IPS DF 4.7 (cell line): ENCODE measurements at regions not wholly inside any gene's neighbourhood (a gene's known extent, or its start where the extent isn't known, plus 50 kb on each side); places are given as distances from the start of the nearest gene placed in this dataset.

ENCODE experiments used
- DNase-seq: peaks from one replicate; pipeline ENCODE4 v3.0.0-alpha.2; 2013; ENCODE audit warnings: low spot score; ENCODE audit errors: extremely low read depth

DNA sequence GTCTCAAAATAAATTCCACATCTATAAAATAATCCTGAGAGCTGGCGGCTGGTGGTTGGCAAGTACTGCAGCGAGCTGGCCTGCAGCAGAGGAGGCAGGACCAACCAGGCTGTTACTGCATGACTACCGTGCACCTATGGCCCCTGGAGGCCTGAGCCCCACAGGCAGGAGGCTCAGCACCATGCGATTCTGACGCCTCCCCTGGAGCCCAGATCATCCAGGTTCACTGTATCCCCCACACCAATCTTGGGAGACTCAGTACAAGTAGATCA, 159.5 kb upstream of the NCAM1 start:
- DNase-seq = no peak

DNA sequence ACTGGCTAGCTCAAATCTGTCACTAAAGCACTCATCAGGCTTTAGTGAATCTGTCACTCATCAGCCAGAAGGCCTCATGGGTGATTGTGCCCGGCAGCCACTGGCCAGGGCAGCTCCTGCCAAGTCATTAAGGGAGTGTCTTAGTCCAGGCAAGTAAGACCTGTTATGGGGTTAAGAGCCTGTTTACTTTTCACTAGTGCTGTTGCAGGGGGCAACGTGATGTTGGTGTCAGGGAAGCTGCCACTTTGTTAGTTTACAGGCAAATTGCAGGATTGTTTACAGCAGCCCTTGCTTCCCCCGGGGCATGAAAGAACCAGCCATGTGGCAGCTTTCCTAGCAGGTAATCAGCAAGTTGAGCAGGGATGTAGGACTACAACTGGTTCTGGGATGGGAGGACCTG, 155.6 kb upstream of the NCAM1 start:
- DNase-seq = no peak

DNA sequence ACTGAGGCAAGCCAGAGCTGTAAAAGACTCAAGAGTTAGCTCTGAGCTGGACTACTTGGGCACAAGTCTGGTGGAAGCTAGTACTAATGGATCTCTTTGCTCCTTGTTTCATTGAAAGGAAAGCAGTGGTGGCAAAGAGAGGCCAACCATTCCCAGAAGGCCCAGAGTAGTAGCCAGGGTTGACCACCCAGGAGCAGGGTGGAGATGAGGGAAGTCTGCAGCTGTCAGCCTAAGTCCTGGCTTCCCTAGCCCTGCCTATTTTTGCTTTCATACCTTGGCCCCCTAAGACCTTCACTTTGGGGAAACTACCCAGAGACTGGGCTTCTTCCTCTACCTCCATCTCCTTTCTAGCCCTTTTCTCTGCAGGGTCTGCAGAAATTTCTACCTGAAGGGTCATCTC, 155.0 kb upstream of the NCAM1 start:
- no peak for DNase-seq

DNA sequence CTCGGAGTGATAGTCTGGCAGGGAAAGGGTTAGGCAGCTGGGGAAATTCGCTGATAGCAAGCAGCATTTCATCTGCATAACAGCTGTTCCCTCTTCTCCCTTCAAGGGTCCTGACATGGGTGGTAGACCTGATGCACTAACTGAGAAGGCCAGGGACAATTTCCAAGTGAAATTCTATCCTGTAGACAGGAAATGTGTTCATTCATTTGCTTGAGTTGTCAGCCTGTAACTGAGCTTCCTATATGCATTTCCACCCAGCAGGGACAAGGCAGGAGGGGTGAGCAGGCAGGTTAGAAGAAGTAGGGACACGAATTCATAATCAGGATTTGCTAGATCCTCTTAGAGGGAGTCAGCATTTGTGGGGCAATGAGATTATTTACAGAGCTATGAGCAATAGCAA, 154.3 kb upstream of the NCAM1 start:
- no peak for DNase-seq

DNA sequence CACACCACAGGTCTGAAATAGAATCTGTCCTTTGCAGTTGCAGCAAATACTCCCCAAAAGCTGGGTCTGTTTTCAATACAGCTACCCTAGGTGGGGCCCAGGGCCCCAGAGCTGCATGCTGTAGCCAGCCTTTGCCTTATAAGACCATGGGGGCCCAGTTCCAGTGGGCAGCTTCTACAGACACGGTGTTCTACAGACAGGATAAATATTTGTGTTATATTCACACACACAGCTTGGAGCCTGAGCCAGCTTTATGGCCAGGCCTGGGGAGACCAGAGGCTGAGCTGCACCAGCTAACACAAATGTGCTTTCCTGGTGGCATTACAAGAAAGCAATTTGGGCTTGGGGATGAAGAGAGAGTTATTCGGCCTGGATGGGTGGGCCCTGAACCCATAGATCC, 151.8 kb upstream of the NCAM1 start:
- DNase-seq = no peak

DNA sequence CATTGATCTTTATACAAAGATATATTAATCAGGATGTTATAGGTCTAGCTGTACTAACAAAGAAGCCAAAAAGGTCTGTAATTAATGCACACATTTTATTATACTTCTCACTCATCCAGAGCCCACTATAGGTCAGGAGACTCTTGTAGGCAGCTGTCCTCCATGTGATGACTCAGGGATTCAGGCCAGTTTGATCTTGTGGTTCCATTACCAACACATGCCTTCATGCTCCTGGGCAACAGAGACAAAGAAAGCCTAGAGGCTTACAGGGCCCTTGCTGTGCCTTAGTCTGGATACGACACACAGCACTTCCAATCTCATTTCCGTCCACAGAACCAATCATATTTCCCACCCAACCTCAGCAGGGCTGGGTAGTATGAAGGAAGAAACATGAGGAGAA, 150.3 kb upstream of the NCAM1 start:
- DNase-seq = no peak

DNA sequence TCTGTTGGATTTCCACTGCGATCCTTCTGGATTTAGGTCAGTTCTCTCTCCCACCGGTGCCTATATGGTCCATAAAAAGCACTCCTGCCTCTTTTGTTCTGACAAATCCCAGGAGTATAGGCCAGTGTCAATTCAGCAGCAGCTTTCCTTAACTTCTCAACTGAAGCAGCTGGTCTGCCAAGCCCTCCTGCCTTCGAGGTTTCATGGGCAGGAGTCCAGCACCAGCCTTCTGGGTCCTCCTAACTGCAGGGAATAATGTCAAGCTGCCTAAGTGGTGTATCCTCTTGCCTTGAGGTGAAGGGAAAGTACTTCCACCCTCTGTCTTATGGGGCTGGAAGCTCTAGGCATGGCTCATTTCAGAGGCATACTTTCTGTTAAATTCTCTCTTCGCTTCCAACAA, 149.4 kb upstream of the NCAM1 start:
- DNase-seq = no peak

DNA sequence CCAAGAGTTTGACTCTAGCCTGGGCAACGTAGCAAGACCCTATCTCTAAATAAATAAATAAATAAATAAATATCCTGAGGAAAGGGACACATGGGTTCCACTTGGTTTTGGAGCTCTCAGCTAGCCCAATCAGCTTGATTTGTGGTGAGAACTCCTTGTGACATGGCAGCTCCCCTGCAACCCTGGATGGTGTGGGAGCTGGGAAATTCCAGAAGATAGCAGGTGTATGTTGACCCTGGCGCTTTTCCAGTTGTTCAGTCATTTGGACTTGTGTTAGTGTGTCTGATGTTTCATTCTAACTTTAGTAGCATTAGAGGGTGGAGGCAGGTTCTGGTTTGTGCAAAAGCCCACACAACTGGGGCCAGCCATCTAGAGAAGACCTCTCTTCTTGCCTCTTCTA, 148.5 kb upstream of the NCAM1 start:
- no peak for DNase-seq

DNA sequence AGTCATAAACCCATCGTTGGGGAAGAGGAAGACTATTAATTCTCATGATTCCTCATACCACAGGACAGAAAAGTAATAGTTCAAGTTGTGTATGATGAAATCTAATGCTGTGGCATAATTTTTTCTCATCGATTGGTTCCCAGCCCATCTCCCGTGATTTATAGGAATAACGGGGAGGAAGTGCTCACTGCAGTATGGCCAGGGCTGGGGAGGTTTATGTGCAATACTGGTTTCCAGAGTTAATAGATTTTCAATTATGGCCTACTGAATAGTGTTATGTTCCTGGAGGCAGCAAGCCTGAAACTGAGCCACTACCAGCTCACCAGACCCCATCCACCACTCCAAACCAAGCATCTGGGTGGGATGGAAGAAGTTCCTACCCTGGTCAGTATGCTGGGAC, 147.1 kb upstream of the NCAM1 start:
- no peak for DNase-seq

DNA sequence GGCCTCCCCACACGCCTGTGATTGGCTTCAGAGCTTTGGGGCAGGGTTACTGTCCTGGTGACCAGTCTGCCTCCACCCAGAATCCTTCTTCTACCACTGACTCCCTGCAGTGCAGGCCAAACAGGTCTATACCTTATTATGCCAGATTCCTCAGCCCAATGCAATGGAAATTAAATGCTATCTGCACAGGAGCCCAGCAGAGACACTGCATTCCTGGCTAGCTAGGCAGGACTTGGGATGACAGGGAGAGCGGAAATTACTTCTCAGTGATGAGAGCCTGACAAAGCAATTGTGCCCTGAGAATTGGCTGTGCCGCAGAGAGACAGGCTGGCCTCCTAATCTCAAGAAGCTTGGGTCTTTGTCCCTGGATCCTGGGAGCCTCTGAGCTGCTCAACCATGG, 143.8 kb upstream of the NCAM1 start:
- no peak for DNase-seq

DNA sequence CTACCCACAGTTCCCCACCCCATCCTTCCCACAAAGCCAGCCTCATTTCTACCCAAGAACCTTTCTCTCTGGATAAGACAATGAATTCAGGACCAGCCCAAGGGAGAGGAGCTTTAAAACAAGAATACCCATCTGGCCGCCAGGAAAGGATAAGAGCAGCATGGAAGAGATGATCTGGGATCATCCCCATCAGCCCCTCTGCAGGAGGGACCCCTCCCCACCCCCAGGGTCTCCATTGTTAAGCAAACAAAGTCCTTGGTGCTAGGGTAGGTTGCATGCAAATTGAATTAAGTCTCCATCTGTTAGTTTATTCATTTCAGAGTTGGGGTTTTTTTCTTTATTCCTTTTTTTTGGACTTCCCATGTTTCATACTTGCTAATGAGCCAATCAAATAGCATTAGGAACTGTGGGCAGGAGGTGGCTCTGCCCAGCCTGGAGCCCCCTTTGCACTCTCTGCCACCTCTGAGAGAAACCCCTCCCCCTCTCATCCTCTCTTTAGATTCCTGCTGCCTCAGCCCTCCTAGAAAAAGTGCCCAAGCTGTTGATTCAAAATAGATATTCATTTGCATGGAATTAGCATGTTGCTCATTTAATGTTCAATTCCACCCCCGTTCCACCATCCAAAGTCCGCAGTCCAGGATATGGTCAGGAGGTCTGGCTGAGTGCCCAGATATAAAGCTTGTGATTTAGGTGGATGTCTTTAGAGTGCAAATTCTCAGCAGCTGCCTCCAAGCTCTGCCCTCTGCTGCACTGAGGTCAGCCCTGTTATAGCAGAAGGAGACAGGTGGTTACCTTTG, 138.5 kb upstream of the NCAM1 start:
- DNase-seq = peak; percentile 58

DNA sequence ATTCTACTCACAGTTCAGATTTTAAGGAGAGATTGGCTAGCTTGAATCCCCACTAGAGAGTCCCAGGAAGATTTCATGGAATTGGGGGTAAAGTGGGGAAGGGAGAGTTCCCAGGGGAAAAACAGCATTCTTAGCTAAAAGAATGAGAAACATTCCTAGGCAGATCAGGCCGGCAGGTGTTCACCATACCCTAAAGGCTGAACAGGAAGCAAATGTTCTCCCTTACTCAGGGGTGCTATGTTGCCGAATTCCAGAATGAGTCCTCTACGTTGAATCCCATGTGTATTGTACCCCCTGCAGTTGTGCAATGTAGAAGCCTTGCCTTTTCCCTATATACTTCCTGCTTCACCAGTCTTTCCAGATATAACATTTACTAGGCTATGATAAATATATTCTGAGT, 135.2 kb upstream of the NCAM1 start:
- no peak for DNase-seq

DNA sequence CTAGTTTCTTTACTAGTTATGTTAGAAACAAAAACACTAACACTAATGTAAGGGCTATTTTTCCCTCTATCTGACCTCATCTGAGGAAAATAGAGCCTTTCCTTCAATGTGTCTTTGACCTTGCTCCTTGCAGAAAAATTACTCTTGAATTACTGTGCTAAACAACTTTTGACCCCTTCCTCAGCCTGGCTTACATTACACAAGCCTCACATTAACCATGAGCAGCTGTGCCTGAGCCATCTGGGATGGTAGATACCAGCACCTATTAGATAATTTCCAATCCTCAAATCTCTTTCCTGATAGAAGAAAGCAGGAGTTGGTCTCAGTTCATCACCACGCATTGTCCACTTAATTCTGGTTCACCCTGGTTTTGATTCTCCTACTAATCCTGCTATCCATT, 134.4 kb upstream of the NCAM1 start:
- no peak for DNase-seq

DNA sequence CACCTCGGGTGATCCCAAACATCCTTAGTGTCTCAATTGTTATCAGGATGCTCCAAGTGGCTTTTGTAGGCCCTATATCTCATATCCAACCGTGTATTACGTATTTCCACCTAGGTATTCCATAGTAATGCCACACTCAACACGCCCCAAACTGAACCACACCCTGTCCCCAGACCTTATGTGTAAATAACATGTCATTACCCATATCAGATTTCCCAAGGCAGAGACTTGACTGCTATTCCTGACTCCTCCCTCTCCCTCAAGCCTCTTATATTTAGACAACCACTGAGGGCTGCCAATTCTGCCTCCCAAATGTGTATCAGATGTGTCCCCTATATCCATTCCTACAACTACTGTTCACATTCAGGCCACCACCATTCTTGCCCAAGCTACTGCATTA, 132.8 kb upstream of the NCAM1 start:
- DNase-seq = no peak

DNA sequence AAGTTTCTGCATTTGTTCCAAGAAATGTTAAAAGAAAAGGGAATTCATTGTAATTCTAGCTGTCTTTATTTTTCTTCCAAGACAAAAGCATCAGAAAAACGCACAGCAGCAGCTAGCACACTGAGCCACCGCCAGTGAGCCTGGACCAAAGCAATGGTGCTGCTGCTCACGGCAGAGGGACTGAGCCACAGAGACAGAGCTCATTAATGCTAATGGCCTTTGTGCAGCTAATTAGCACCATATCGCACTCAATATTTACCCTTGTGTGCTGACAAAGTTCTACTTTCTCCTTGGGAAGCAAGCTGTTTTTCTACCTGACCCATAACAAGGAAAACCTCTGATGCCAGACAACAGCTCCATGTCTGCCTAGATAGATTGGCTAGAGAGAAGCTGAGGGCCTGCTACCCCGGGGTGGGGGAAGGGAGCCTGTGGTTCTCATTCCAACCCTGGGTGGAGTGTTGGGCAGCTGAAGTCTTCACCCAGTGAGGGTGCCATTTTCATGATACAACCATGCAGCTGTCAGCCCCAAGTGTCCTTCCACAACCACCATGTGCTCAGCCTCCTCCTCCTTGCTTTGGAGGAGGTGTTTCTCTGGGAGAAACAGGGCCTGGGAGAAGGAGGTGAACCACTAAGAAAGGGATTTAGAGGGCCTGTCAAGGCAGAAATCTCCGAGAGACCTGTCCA, 131.1 kb upstream of the NCAM1 start:
- no peak for DNase-seq

DNA sequence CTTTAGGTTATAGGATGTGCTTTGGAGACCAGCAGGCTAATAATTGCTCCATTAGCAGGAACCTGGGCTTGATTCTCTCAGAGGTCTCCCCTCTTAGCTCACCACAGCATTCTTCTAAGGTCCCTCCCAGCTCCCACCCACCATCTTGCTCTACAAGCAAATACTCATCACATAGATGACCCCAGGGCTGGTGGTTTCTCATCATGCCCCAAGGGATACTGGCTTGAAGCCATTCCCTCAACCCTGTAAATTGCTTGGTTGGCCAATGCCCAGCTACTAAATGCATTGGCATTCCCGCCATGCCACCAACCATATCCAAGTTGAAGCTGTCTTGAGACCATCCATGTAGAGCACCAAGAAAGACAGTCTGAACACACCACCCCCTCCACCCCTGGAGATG, 130.2 kb upstream of the NCAM1 start:
- DNase-seq = no peak

DNA sequence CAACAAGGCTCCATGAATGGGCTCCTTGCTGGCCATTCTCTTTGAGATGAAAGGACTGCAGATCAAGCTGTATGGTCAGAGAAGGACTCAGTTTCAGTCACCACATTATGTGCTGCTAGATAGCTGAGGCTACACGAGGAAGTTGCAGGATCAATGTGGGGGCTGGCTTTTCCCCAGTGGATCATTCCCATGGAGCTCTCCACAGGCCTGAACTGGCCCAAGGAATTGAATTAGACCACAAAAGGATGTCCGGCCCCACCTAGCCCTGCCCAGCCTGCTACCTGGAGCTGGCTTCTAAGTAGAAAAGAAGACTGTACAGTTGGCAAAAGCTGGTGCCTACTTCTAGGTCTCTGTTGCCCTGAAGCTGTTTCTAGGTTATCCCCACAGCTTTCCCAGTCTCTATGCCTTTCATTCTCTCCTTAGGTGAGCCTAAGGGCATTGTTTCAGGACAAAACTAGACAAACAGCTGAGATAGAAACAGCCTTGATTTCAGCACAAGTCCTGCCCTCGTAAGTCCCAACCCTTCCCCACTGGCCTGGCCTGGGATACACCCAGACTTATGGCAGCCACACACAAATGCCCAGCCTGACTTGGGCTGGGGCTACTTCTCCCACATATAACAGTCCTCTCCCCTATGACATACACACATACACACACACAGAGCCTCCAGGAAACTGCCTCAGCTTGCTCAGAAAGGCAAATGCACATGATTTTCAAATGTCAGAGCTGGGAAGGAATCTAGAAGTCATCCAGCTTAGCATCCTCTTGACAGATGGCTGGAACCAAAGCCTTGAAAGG, 129.1 kb upstream of the NCAM1 start:
- DNase-seq = no peak

DNA sequence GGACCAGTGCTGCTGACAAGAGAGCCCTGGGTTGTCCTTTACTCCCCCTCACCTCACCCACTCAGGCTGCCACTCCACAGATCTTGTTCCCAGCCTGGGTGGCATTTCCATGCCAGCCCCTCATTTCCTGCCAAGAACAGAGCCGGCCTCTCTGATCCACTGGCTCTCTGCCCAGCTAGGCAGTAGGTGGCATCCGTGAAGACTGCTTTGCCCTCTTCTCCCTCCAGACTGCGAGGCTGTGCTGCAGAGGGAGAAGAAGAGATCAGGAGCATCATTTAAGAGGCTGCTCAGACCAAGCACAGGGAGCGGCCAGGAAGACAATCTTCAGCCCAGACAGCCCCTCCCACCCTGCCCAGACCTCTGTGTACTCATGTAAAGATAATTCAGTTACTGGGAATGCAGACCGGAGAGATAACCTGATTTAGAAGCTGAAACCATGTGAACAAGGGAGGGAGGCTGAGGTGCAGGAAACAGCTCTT, 126.9 kb upstream of the NCAM1 start:
- DNase-seq = no peak

DNA sequence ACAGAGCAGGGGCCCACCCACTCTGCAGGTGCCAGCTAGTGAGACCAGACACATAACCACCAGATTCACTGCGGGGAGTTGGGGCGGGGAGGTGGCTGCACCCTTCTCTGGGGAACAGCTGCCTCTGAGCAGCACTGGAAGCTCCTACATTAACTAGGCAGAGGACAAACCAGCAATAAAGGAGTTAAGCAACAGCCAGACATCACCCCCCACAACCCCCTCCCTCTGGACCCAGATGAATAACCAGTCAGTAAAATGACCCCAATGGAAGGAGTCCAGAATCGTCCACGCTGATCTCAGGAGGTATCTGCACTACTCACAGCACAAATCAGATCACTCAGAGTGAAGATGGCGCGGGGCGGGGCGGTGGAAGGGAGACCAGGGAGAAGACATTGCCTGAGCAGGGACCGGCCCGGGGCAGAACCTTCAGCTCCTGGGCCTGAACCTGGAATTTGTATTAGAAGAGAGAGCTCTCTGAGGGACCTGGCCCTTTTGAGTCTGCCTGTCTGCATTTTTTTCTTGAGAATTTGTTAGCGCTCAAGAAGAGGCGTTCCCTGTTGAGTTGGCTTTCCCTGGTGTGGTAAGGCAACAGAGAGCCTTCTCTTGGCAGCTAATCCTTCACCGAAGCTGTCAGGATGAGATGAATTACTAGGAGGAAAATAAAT, 125.5 kb upstream of the NCAM1 start:
- DNase-seq = no peak

DNA sequence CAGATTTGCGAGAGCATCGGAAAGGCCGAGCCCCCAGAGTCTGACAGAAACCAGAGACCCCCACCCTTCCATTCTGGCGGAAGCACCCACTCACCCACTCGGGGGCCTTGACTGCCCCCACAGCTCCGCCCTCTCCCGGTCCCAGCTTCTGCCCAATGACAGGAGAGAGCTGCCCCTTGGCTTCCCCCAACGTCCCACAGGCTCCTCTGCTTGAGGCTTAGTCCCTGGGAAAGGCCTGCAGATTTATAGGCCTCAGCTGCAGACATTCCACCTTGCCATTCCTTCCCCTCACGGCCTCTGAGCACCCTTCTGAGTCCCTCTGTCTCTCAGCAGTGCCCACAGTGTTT, 125.0 kb upstream of the NCAM1 start:
- no peak for DNase-seq

DNA sequence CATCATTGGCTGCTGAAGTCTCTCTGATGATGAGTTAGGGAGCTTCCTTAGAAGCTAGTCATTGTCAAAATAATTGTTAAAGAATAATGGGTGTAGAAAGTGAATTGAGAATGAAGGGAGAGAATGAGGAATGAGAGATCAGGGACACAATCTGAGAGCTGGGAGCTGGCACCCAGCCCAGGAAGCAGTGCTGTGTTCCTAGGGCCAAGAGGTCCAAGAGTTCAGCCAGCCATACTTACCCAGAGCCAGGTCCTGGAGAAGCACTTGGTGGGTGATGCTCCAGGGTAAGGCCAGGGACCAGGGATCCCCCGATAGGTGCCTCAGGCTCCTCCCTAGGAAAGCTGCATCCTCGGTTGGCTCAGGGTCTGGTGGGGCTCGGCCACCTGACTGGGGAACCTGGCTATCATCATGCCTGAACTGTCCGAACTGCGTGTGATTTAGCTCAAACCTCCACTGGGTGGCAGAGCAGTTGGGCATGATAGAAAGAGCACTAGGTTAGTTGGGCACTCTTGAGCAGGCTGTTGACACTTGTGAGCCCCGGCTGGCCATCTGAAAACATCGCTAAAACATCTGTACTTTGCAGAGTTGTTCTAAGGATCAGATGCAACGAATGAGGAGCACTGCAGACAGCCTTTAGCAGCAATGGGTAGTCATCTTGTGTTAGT, 123.9 kb upstream of the NCAM1 start:
- DNase-seq = no peak

DNA sequence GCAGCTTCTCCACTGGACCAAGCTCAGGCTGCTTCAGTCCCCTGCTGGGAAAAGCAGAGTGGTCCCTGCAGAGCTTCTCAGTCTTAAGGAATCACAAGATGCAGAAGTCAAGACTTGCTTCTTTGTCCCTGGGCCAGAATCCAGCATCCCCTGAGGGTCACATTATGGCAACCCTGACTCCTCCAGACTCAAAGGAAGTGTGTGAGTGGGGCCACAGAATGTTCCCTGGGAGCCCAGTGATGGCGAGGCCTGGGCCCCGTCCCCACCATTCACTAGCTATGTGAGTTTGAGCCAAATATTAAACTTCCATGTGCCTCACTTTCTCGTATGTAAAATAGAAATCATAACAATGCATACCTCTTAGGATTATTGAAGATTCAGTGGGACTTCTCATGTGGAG, 122.2 kb upstream of the NCAM1 start:
- DNase-seq = no peak
